HG02870 (cell line): ENCODE measurements at regions not wholly inside any gene's neighbourhood (a gene's known extent, or its start where the extent isn't known, plus 50 kb on each side); places are given as distances from the start of the nearest gene placed in this dataset.
"Not testable (repeated sequence)": the region's sequence is repeated elsewhere in the genome, so short reads cannot be mapped to it uniquely, and the experiment has no call there.

Experiments used
- ATAC-seq: cut with Tn5 transposase; IDR thresholded peaks from one replicate; pipeline ENCODE4 v1.9.1; 2021; ENCODE audit warnings: mild to moderate bottlenecking, moderate library complexity; ENCODE audit not compliant: unreplicated experiment

DNA sequence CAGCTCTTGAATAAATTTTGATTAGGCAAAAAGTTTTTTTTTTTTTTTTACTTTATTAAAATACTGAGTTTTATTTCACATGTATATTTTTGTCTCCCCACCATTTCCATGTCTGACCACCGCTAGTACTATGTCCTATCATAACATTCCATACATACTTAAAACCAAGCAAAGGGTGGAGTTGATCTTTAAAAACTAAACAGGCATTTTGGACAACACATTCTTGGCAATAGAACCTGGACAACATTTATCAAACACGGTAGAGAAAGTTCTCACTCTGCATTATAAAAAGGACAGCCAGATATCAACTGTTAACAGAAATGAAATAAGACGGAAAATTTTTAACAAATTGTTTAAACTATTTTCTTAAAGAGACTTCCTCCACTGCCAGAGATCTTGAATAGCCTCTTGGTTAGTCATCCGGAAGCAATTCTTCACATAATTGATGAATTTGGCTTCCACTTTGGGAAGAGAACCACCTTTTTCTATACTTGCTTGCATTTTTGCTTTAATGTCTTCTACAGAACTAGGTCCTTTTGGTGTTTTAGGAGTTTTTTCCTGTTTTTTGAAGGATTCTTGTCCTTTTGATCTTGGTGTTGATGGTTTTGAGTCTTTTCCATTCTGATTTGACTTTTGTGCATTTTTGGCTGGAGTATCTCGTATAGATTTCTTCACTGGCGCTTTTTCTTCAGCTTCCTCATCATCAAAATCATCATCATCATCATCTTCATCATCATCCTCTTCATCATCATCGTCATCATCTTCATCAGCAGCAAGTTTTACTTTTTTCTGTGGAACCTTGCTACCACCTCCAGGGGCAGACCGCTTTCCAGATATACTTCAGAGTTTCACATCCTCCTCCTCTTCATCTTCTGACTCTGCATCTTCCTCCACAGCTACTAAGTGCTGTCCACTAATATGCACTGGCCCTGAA lies 58.7 kb downstream of the POU5F2 start:
- not testable (repeated sequence) for ATAC-seq

DNA sequence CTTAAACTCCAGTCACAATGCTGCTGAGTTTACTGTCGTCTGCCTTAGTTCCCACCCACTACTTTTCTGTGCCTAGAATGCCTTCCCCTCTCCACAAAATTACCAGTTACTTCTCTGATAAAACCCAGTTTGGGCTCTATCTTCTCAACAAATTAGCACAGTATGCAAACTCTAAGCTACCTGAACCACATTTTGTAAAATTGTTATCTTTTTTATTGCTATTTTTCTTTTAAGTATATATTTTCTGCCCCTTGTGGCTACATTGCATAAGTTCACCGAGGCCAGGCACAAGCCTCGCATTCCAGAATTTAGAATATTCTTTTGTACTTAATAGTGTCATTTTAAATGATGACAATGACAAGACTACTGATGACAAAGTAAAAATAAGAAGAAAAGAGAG lies 60.0 kb downstream of the POU5F2 start:
- no peak for ATAC-seq

DNA sequence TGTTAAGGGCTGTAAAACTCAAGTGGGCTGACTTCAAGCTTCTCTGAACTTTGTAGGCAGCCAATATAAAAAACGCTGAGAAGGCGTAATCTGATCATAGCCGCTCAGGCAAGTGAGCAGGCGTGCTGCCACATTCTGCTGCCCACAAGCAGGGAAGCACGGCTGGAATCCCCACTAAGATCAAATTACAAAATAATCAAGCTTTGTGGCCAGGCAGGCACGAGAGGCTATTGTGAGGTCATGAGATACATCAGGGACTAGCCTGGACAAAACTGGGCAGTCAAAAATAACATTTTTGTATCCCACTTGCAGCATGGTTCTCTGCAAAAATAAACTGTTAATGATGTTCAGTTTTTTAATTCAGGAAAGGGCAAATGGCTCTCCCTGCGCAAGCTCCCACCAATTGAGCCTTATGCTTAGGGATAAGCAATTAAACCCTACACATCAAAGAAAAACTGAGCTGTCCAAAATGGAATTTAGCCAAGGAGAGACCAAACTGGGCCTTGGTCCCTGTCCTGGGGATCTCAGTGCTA lies 64.0 kb downstream of the POU5F2 start:
- ATAC-seq = no peak

DNA sequence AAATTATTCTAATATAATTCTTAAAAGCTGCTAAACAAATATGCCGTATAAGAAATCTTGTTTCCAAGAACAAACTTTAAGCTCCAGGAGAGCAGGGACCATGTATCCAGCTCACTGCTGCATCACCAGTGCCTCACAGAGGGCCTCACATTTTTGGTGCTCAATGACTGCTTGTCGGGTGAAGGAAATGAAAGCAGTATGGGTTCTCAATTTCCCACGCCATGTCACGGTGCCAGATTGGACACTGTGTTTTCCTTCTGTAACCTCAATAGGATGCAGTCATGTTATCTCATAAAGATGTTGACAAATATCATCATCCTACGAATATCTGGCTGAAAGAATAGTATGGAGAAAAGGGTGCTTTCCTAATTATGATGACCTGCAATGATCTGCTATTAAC lies 64.7 kb downstream of the POU5F2 start:
- ATAC-seq = no peak

DNA sequence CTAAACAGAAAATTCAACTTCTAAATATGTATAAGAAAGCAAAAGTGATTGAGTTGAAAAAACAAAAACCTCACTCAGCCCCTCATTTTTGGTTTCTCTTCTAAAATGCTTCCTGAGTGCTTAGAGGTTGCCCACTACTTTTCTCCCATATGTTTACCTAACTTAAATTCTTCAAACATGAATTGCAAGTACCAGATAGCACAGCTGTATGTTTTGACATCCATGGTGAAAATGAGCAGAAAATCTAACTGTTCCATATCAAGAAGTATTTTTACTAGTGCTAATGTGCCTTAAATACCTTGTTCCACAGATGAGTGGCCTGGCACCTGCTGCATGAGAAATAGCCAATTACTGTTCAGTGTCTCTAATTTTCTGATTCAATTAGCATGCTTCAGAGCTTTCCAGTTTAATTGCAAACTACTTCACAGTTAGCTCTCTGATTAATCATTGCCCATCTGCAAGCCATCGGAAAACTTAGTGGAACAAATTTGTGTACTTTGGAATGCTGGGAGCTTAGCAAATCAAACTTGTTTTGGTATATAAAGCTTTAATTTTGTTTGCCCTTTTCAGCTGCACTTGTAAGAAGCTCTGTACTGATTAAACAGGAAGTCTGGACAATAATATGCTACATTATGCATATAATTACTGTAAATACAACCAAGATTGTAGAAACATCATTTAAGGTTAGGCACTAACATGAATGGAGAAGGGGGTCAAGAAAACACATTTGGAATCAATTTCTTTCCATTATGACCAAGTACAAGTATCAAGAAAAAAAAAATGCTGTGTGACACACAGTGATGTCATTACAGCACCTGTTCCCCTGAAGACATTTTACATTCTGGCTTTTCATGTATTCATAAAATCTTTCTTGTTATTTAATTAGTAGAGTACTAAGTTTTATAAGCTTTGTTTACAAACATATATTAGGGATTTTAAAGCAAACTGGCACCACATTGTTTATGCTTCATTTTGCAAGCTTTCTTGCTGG lies 65.6 kb downstream of the POU5F2 start:
- ATAC-seq = peak; percentile 44

DNA sequence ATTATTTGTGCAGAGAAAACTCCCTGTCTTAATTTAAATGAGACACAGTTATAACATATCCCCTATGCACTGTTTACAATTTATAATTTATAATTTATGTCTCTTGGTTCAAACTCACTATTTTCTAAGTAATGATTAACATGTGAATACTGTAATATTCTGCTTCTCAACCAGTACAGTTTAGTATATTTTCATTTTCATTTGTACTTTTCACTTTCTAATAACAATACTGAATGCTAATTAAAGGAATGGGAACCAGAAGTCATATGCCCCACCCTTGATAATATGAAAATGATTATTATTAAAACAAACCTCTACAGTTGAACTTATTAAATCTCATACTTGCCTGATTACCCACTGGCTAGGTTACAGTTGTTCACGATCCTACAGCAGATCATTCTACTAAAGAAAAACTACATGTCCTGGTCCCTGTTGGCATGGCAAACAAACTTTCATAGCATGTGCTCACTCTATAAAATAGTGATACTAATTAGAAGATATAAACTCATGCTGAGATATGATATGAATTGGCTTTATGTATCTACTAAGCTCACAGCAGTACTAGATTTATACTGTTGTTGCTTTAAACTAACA lies 66.4 kb downstream of the POU5F2 start:
- ATAC-seq = peak; percentile 61

- ATAC-seq = no peak
These were observed 67.3 kb downstream of the POU5F2 start for GRCh38 chr5:93674138-93674537.

GRCh38 chr5:93673316-93673954 lies 68.0 kb downstream of the POU5F2 start:
- ATAC-seq = no peak

- ATAC-seq = no peak
These were observed 75.8 kb downstream of the POU5F2 start for GRCh38 chr5:93665648-93666047.

- no peak for ATAC-seq
These were observed 77.7 kb downstream of the NR2F1 start for GRCh38 chr5:93660677-93661076.

DNA sequence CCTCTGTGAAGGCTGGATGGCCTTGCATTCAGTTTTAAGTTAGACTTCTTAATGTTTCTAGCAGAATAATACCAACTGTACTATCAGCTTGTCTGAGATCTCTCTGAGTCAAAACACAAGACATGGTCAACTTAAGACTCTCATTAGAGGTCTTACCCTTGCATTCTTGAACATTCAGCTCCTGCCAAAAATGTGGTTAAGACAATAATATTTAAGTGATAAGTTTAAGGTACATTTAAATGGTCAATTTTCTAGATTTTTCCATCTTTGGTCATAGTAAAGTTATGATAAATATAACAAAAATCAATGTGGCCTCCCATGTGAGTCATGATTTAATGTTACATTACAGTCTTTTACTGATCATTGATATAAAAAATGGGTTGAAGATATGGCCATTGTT lies 75.0 kb downstream of the NR2F1 start:
- ATAC-seq = no peak

- no peak for ATAC-seq
These were observed 71.7 kb downstream of the NR2F1 start for GRCh38 chr5:93654676-93655075.

DNA sequence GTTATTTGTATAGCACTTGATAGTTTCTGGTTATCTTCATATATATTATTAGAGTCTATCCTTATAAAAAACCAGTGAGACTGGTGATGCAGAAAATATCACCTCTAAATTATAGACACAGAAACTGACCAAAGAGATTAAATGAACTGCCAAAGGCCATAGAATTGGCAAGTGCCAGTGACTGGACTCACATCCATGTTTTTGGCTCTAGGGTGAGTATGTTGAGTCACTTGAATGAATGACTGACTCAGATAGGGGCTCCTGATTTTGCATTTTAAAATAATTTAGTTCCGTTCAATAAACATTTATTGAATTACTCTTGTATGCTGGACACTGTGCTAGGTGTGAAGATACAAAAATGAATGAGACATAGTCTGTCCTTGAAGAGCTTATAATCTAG lies 70.7 kb downstream of the NR2F1 start:
- ATAC-seq = no peak

DNA sequence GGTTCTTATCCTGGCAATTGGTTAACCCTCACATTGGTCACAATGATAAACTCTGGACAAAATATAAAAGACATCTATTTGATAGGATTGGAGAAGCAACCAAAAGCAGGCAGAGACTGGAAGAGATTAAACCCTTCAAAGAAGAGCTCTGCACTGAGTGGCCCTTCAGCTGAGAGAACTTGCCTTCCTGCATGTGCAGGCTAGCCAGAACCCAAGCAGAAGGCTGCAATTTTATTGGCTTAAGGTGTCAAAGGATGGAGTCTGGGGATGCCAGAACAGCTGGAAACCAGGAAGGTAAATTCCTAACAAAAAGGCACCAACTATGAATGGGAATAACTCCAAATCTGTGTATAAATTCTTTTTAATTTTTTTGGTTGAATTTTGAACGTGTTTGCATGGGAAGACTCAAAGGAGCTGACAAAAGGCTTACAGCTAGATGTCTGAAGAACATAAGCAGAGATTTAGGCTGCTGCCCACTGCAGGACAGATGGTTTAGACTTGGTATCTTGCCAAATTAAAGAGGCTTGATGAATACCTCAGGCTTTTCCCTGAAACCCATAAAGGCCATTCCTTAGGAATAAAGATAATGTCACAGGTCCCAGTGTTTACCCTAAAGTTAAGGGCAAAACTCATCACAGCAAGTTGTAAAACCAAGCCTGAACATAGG lies 66.3 kb downstream of the NR2F1 start:
- no peak for ATAC-seq

GRCh38 chr5:93644760-93645159 lies 61.7 kb downstream of the NR2F1 start:
- no peak for ATAC-seq
